ENCODE measurements at regions not wholly inside any gene's neighbourhood (a gene's known extent, or its start where the extent isn't known, plus 50 kb on each side); places are given as distances from the start of the nearest gene placed in this dataset.
A peak's percentile ranks its signal among the peaks of the same experiment; 100 is the strongest.

- TF ChIP-seq, protein P1, sequence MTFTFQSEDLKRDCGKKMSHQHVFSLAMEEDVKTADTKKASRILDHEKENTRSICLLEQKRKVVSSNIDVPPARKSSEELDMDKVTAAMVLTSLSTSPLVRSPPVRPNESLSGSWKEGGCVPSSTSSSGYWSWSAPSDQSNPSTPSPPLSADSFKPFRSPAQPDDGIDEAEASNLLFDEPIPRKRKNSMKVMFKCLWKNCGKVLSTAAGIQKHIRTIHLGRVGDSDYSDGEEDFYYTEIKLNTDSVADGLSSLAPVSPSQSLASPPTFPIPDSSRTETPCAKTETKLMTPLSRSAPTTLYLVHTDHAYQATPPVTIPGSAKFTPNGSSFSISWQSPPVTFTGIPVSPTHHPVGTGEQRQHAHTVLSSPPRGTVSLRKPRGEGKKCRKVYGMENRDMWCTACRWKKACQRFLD (CRISPR knock-in tag; IDR thresholded peaks at IDR 0.05; ENCODE audit: borderline replicate concordance), result no peak
- TF ChIP-seq ZFP41 (CRISPR knock-in tag; IDR thresholded peaks at IDR 0.05; ENCODE audit: borderline replicate concordance) (no peak), ZBTB46 (CRISPR knock-in tag; IDR thresholded peaks at IDR 0.05; ENCODE audit: borderline replicate concordance) (no peak), PRMT3 (CRISPR knock-in tag; IDR thresholded peaks at IDR 0.05; ENCODE audit: borderline replicate concordance, low read depth) (no peak), NR1H2 (CRISPR knock-in tag; IDR thresholded peaks at IDR 0.05; ENCODE audit: borderline replicate concordance, low read depth) (no peak), ZNF660 (CRISPR knock-in tag; IDR thresholded peaks at IDR 0.05; ENCODE audit: borderline replicate concordance, low read depth) (no peak), ZFY (CRISPR knock-in tag; IDR thresholded peaks at IDR 0.05) (no peak; the same call in 1 of the 2 replicates), ZNF205 (CRISPR knock-in tag; IDR thresholded peaks at IDR 0.05) (no peak), ZNF614 (CRISPR knock-in tag; IDR thresholded peaks at IDR 0.05; ENCODE audit: borderline replicate concordance) (peak; percentile 74; the same call in 1 of the 2 replicates), ZNF256 (CRISPR knock-in tag; conservative IDR thresholded peaks at IDR 0.05) (no peak), ZNF639 (CRISPR knock-in tag; conservative IDR thresholded peaks at IDR 0.05) (no peak), HMGA1 (CRISPR knock-in tag; conservative IDR thresholded peaks at IDR 0.05) (no peak), ZNF292 (CRISPR knock-in tag; IDR thresholded peaks at IDR 0.05; ENCODE audit: borderline replicate concordance, low read depth) (no peak; the same call in 1 of the 2 replicates), PLRG1 (conservative IDR thresholded peaks at IDR 0.05) (no peak)
- TF ChIP-seq, protein P2, sequence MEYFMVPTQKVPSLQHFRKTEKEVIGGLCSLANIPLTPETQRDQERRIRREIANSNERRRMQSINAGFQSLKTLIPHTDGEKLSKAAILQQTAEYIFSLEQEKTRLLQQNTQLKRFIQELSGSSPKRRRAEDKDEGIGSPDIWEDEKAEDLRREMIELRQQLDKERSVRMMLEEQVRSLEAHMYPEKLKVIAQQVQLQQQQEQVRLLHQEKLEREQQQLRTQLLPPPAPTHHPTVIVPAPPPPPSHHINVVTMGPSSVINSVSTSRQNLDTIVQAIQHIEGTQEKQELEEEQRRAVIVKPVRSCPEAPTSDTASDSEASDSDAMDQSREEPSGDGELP (IDR thresholded peaks at IDR 0.05; ENCODE audit: borderline replicate concordance, low read depth), result no peak
- TF ChIP-seq, protein P3, sequence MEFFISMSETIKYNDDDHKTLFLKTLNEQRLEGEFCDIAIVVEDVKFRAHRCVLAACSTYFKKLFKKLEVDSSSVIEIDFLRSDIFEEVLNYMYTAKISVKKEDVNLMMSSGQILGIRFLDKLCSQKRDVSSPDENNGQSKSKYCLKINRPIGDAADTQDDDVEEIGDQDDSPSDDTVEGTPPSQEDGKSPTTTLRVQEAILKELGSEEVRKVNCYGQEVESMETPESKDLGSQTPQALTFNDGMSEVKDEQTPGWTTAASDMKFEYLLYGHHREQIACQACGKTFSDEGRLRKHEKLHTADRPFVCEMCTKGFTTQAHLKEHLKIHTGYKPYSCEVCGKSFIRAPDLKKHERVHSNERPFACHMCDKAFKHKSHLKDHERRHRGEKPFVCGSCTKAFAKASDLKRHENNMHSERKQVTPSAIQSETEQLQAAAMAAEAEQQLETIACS (CRISPR knock-in tag; IDR thresholded peaks at IDR 0.05), result no peak
- TF ChIP-seq, protein P4, sequence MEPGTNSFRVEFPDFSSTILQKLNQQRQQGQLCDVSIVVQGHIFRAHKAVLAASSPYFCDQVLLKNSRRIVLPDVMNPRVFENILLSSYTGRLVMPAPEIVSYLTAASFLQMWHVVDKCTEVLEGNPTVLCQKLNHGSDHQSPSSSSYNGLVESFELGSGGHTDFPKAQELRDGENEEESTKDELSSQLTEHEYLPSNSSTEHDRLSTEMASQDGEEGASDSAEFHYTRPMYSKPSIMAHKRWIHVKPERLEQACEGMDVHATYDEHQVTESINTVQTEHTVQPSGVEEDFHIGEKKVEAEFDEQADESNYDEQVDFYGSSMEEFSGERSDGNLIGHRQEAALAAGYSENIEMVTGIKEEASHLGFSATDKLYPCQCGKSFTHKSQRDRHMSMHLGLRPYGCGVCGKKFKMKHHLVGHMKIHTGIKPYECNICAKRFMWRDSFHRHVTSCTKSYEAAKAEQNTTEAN (CRISPR knock-in tag; conservative IDR thresholded peaks at IDR 0.05), result no peak; the same call in 1 of the 2 replicates
- TF ChIP-seq, protein P5, sequence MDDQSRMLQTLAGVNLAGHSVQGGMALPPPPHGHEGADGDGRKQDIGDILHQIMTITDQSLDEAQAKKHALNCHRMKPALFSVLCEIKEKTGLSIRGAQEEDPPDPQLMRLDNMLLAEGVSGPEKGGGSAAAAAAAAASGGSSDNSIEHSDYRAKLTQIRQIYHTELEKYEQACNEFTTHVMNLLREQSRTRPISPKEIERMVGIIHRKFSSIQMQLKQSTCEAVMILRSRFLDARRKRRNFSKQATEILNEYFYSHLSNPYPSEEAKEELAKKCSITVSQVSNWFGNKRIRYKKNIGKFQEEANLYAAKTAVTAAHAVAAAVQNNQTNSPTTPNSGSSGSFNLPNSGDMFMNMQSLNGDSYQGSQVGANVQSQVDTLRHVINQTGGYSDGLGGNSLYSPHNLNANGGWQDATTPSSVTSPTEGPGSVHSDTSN (CRISPR knock-in tag; IDR thresholded peaks at IDR 0.05; ENCODE audit: borderline replicate concordance), result no peak
Measured at GRCh38 chr2:204437815-204438756, 107.2 kb upstream of the PARD3B start (continued).
